ENCODE measurements at regions not wholly inside any gene's neighbourhood (a gene's known extent, or its start where the extent isn't known, plus 50 kb on each side); places are given as distances from the start of the nearest gene placed in this dataset.

- TF ChIP-seq CTCF (conservative IDR thresholded peaks at IDR 0.05; ENCODE audit: low read depth, low read length), result no peak
- no peak for TF ChIP-seq EZH2 (IDR thresholded peaks at IDR 0.05; ENCODE audit: low read length, unreplicated experiment)
These were observed 98.3 kb downstream of the FAM47B start for GRCh38 chrX:35040871-35041270.

All from PC-3 (cell line).